Spleen (tissue), 7 donors: ENCODE measurements at regions not wholly inside any gene's neighbourhood (a gene's known extent, or its start where the extent isn't known, plus 50 kb on each side); places are given as distances from the start of the nearest gene placed in this dataset.

Experiments used
- CTCF ChIP-seq, 11 experiments: fragments of 200-600 bp in 7 of 11; fragments of 450-650 bp in 4 of 11; sonication (generic) in 4 of 11; IDR thresholded peaks in 8 of 11; conservative IDR thresholded peaks in 3 of 11; 1 replicate in 7 of 11; 2 replicates in 4 of 11; pipeline versions ENCODE4 v1.4.0 to v1.8.0; 2016 to 2021; ENCODE audit warnings: antibody characterized with exemption in 11 of 11, inconsistent platforms in 4 of 11, mild to moderate bottlenecking in 1 of 11
- POLR2A ChIP-seq, 3 donors: fragments of 450-650 bp; IDR thresholded peaks; one replicate each; pipeline ENCODE4 v1.5.1; 2017; ENCODE audit warnings: antibody characterized with exemption in 3 of 3, mild to moderate bottlenecking in 1 of 3
- POLR2AphosphoS5 ChIP-seq, 3 donors: sonication (generic); formaldehyde crosslinking; IDR thresholded peaks; one replicate each; pipeline ENCODE4 v1.5.1; 2017; ENCODE audit warnings: antibody characterized with exemption in 3 of 3
- donor health status: DM: no; HTN: no; CAD: no; lungs with moderate emphysema.
- donor health status: DM: no; HTN: no; CAD: no.
- donor health status: DM: no; HTN: no; CAD: no.

DNA sequence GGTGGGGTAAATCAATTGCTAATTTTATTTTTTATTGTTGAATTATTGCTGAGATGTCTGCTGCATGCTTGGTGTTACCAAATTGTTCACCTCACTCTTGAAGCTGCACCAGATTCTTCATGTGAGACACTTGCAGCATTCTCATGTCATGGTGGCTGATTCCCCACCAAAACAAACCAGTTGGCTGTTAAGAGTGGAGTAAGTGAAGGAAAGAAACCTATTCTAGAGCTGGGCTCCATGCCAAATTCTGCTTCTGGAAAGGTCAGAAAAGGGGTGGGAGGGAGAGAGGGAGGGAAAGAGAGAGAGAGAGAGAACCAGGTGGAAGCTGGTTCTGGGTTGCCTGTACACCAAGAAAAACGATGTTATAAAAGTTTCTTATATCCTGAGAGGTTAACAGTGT, 317.5 kb upstream of the THRB start:
- no peak for TF ChIP-seq CTCF (IDR thresholded peaks at IDR 0.05 in 8 of 11, conservative IDR thresholded peaks at IDR 0.05 in 3 of 11)
- no peak for TF ChIP-seq POLR2A (IDR thresholded peaks at IDR 0.05)
- TF ChIP-seq POLR2AphosphoS5 (IDR thresholded peaks at IDR 0.05): no peak
